GM21360 (cell line): ENCODE measurements at regions not wholly inside any gene's neighbourhood (a gene's known extent, or its start where the extent isn't known, plus 50 kb on each side); places are given as distances from the start of the nearest gene placed in this dataset.

Experiments used
- ATAC-seq: cut with Tn5 transposase; IDR thresholded peaks from one replicate; pipeline ENCODE4 v1.9.1; 2021; ENCODE audit warnings: mild to moderate bottlenecking, moderate library complexity; ENCODE audit not compliant: unreplicated experiment

DNA sequence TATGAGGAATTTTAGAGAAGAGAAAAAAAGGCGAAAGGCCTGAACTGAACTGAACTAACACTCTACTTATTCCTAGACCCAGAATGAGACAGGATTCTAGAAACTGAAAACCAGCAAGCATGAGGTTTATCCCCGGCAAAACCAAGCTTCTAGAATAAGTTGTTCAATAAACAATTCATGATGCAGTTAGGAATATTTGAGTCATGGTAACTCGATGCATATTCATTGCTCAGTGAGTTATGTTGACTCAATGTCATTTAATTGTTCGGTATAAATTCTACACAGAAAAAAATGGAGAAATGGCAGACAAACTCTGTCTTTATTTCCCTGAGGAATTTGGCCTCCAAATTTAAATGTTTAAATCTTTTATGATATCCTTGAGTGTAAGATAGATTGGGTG lies 321.5 kb downstream of the SATB2 start:
- ATAC-seq: no peak

DNA sequence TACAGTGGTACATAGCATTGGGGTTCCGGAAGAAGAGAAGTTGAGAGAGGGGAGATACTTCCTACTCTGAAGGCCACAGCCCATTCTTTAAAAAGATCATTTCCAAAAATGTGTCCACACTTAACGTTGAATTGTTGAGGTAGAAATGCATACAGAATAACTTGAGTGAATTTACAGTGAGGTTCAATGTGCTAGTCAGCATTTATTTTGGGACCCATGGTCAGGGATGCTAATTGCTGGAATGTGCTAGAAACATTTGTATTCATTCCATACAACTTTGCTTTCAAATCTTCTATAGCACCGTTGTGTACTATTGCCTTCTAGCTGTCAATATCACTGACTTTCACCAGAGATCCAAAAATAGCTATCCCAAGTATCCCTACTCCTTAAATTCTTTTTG lies 325.9 kb downstream of the SATB2 start:
- ATAC-seq: no peak

DNA sequence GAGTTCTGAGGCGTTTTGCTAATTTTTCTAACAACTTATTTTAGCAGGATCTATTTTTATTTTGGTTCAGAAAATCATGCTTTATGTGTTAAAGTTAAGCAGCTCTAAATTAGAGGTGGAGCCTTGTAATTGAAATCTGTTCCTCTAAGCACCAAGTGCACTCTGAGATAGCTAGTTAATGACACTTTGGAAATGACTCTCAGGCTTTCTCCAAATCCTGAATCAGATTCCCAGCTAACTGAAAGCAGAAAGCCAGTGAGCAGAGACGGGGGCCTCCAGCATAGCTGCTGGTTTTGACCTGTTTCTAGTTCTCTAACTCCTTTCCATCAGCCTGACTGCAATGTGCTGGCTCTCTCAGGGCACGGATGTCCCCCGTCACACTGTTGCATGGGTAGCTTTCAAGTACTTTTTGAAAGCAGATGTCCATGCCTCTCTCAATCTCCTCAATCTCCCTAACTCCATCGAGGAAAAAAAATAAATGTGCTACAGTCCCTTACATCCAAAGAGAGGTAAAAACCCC lies 326.5 kb downstream of the SATB2 start:
- ATAC-seq: no peak

DNA sequence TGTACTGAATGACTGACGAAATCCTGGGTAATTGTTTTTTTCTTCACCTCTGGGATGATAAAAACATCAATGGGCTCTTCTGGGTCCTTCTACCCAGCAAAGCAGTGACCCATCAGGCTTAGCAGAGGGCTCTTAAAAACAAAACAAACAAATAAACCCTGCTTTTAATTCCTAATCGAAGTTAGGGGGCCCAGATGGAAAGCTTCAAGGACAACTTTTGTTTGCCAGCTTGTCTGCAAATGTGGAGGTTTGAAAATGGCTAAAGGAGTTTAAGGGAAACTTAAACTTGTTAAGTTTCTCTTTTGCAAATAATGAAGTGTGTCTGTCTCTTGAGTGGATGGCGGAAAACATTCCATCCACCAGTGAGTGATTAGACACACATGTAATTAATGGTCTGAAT lies 327.2 kb downstream of the SATB2 start:
- ATAC-seq: no peak

DNA sequence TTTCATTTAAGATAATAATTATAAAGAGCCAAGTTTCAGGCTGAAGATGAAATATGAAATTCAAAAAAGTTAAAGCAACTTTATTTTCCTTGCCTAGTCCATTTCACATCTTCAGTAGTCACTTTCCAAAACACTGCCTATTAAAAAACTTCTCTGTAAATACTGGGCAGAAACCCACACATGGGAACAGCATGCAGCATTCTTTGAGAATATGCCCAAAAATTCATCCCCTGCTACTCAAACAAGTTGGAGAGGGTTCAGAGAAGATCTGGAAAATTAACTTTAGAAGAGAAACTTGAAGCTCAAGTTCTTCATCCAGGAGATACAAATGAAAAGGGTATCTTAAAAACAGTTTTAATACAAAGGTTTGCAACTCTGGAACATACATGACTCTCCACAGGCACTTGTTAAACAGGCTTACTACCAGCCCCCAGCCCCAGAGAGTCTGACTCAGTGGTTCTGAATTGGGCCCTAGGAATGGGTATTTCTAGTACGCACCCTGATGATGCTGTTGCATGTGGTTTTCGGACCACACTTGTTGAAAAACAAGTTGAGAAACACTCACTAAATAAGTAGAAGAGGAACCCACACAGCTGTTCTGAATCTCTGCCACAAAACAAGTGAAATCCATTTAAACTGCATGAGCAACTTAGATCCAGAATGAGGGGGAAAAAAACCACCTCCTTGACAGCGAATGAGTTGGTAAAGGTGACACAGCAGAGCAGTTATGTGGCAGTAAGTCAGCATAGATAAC lies 329.1 kb downstream of the SATB2 start:
- no peak for ATAC-seq

DNA sequence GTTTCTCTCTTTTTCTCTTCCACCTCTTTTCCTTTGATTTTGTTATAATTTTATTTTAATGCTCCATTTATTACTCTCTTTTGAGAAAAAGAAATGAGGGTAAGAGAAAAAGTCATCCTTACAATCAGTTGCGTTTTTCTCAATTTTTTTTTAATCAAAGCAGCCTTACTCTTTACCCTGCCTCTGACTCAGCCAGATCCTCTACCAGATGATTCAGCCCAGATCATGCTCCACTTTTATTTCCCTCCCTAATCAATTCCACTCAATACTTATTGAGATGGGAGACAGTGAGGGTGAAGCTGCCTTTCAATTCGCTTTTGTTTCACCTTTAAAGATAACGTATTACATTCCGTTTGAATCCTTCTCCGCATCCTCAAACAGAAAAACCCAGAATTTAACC lies 337.9 kb downstream of the SATB2 start:
- ATAC-seq: no peak

DNA sequence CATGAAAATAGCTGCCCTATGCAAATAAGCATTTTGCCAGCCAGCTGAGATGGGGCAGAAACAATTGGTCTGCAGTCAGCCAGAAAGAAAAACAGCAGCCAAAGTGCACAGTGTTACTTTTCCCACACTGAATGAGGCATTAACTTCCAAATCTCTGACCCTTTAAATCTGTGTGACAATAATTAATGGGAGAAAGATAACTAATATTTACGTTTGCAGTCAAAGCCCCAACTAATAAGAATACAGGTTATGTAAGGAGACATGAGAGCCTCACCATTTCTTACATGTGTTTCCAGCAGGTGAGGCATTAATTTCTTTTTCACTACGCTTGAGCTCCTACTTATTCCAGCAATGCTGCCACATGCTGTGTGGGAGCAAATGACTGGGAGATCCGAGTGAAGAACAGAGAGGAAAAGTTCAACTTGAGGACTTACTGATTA lies 339.0 kb downstream of the SATB2 start:
- no peak for ATAC-seq

DNA sequence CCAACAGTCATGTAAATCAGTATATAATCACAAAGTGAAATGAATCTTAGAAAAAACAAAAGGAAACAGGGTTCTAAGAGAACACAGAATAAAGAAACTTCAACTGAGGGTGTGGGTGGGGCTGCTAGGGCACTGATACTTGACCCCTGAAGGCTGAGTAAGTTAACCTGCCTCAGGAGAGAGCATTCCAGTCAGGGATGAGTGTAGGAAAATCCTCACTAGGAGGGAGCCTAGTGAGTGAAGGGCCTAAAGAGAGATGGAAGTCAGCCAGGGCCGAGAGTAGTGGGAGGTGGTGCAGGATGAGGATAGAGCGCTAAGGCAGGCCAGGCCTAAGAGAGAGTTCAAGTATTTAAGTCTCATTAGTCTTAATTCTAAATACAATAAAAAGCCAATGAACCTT lies 342.6 kb downstream of the SATB2 start:
- ATAC-seq: no peak

DNA sequence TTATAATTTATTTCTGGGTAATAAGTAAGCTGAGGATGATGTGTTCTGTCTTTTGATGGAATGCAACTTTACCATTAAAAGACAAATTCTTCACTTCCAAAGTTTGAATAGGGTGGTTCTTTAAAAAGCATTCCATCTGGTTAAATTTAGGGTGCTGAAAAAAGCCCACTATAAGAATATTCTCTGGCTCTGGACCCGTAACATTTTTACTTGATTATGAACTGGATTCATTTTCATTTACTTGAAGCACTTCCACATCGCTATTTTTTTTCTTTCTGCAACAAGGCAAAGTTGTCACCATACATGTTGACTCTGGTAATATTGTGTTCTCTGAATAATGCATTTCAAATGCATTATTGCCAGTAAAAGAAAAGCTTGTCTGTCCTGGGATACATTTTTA lies 344.6 kb downstream of the SATB2 start:
- no peak for ATAC-seq

DNA sequence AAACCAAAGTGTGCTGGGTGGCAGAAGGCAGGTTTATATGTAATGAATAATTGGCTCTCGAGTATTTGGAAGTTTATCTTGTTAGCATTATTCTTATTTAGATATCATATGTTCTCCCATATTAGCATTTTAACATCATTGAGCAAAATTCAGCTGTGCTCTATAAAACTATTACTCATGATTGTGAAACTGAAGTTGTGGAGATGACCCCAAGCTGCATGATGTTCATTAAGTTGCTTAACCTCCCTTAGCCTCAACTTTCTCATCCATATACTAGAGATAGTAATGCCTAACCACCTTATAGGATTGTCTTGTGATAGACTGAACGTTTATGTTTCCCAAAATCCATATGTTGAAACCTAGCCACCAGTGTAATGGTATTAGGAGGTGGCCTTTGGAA lies 346.3 kb downstream of the SATB2 start:
- no peak for ATAC-seq

DNA sequence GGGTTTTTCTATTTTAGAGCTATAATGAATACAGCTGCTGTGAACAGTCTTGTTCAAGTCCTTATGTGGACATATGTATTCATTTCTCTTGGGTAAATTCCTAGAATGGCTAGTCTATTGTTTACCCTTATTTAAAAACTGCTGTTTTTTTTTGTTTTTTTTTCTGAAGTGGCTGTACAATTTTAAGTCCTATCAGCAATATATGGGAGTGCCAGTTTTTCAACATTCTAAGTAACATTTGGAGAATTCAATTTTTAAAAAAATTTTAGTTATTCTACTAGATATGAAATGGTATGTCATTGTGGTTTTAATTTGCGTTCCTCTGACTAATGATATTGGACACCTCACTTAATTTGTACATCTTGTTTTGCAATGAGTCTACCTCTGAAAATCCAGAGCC lies 349.7 kb downstream of the SATB2 start:
- ATAC-seq: no peak

DNA sequence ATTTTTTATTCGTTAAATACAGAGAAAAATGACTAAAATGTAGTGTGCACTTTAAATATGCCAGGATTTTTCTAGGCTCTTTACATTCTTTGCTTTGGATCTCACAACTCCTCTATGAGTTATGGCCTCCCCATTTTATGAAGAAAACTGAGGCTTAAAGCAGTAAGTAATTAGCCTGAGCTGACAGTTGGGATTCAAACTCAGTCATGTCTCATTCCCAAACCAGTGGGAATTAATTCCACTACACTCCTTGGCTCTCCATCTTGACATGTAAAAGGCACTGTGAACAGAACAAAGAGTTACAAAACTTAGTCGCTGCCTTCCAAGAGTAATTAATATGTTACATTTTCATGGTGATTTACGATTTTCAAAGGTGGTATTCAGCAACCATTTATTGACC lies 351.9 kb downstream of the SATB2 start:
- no peak for ATAC-seq

DNA sequence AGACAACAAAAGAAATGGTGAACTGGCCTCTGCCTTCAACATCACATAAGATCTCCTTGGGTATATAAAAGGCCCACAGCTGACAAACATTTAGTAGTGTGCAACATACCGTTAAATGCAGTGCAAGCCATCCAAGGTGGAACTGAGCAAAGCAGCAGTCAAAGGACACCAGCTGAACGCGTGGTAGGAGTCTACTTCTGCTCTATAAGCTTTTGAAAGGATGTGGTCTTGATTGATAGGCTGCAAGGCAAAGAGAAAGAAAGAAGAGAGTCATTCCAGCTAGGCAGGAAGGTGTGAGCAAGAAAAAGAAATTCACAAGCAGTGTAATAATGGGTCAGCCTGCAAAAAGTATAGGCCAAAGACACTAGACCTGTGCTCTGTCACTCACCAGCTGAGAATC lies 356.3 kb downstream of the SATB2 start:
- ATAC-seq: no peak

DNA sequence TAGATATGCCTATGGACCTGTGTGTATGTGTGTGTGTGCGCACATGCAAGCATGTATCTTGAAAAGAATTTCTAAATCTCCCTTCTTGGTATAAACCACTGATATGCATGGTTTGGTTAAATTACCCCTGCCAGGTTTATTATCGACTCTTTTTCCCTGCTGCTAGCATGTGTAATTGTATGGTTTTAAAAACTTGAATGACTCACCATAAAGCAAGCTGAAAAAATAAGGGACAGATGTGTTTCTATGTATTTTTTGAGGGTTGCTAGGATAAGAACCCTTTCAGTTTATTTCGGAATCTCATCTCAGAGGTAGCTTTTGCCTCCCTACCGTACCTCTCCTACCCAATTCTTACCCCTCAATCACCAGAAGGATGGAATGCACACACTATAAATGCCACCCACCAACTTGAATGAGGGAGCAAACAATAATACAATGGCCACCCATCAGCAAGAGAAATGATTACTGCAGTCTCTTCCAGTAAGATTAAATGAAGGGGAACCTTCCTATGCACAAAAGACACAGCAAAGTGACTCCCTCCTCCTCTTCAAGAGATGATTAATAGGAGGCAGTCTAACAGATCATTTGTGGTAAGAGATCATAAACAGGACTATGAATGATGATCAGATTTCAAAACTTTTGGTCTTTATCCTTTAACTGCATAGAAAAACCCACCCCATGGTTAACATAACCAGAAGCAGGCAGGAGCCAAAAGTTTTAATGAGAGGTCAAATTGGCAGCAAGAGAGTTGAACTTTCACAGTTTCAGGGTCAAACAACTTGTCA lies 357.2 kb downstream of the SATB2 start:
- ATAC-seq: no peak

DNA sequence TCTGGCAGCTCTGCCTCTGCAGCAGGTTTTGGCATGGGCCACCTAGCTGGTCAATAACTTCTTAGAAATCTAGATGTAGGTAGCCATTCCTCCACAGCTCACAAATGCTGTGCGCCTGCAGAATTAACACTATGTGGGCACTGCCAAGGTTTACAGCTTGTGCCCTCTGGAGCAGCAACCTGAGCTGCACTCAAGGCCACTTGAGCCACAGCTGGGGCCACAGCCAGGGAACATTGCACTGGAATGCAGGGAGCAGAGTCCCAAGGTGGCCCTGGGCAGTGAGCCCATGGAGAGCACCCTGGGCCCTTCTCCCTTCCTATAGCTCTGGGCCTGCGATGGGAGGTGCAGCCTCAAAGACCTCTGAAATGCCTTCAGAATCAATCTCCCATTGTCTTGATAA lies 365.3 kb downstream of the SATB2 start:
- no peak for ATAC-seq

DNA sequence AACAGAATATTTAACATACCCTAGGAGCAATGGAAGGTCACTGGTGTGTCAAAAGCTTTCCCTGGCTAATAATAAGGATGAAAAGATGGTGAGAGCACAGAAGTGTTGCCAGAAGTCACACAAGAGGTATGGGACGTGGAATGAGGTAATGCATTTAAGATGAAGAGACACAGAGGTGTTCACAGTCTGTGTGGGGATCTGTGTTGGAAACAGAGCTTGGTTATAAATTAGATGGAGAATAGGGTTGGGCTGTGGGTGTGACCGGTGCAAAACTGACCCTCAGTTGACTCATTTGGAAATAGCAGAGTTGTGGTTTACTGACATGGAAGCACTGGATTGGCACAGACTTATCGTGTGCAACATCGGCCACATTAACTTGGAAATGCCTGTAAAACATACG lies 372.5 kb downstream of the SATB2 start:
- ATAC-seq: no peak

DNA sequence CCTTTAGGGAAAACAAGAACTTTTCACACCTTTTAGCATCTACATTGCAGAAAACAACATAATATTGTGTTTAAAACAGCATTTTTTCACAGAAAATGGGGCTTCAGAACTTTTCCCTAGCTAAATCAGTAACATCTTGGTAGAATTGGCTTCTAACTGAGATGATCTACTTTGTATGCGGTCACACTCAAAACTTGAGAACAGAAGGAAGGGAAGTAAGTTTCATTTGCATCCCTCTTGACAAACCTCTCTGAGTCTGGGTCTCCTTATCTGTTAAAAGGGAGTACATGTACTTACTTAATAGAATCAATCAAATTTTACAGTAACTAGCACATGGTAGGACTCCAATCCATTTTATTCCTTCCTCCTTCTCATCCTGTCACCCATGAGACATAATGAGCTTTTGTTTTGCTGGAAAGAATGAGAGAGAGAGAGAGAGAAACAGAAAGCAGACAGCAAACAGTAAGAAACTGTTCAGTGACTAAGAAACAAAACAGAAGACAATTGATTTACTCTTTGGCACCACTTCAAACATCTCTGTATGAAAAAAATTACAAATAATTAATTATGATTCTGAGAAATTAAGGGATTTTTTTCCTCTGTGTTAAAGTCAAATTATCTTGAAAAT lies 387.3 kb downstream of the SATB2 start:
- ATAC-seq: no peak

DNA sequence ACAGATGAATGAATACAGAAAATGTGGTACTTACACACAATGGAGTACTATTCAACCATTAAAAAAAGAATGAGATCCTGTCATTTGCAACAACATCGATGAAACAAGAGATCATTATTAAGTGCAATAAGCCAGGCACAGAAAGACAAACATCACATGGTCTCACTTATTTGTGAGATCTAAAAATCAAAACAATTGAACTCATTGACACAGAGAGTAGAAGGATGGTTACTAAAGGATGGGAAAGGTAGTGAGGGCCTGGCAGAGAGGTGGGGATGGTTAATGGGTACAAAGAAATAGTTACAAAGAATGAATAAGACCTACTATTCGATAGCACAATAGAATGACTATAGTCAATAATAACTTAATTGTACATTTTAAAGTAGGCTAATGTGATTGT lies 393.5 kb downstream of the SATB2 start:
- no peak for ATAC-seq

DNA sequence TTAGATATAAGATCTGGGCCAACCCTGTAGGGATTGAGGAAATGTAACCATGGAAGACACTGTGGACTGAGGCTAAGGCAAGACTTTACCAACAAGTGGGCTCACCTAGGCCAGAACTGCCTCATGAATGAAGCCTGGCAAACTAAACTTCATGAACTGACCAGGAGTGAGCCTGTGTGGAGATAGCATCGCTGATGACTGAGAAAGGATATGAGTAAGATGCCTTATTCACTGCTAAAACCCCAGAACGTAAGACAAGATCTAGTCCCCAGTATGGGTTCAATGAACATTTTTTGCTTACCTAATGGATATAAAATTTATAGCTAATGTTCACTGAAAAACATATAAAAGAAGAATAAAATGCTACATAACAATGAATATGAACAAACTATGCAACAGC lies 399.8 kb downstream of the SATB2 start:
- ATAC-seq: no peak

DNA sequence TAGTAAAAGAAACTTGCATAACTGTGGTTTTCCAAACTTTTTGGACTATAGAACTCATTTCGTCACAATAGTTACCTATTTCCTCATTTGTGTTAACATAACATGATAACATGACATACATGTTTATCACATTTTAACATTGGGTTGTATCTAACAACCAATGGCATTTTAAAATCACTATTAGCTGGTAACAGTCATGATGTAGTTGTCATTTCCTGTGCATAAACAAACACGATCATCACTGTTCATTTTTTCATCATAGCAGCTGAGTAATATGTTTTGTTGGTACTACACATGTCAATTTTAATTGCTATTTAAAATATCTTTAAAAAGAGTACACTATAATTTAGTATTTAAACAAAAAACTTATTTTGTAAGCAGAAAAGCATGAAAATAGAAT lies 402.4 kb downstream of the SATB2 start:
- ATAC-seq: no peak

DNA sequence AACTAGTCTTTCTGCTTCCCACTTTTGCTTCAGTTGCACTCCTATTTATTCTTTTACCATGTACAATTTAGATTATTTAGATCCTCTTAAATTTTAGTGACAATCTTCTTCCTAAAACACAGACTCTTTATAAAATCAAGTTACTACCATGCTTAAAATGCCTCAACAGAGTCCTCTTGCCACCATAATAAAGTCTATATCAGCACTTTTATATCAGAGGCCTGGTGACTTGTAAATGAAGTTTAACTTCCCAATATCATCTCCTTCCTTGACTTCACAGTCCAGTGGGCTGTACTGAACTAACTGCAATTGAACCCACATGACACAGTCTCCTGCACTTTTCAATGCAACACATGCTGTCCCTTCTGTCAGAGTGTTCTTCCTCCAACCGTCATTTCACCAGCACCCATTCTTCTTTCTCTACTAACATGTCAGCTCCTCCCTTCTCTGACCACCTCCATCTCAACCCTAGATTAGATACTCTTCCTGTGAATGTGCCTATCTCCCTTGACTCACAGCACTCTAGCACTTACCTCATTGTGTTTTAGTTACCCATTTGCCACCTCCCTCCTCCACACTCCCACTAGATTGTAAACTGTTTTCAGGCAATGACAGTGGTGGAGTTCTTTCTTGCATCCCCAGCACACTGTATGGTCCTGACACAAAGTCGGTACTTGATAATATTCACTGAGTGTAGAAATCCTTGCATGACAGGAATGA lies 414.9 kb downstream of the SATB2 start:
- ATAC-seq: no peak
